ENCODE measurements at regions not wholly inside any gene's neighbourhood (a gene's known extent, or its start where the extent isn't known, plus 50 kb on each side); places are given as distances from the start of the nearest gene placed in this dataset.

- DNase-seq (ENCODE audit: low spot score), result no peak
Measured at GRCh38 chr2:19235308-19235707, 123.1 kb downstream of the OSR1 start.

GRCh38 chr2:19232312-19232711 is 126.1 kb downstream of the OSR1 start:
- DNase-seq (ENCODE audit: low spot score), result no peak

- no peak for DNase-seq (ENCODE audit: low spot score)
Measured at GRCh38 chr2:19231625-19232024, 126.8 kb downstream of the OSR1 start.

GRCh38 chr2:19230626-19231025 is 127.8 kb downstream of the OSR1 start:
- no peak for DNase-seq (ENCODE audit: low spot score)

- DNase-seq (ENCODE audit: low spot score), result no peak
Measured at GRCh38 chr2:19228715-19229114, 129.7 kb downstream of the OSR1 start.

GRCh38 chr2:19228181-19228593 is 130.2 kb downstream of the OSR1 start:
- no peak for DNase-seq (ENCODE audit: low spot score)

GRCh38 chr2:19226871-19227270 is 131.6 kb downstream of the OSR1 start:
- DNase-seq (ENCODE audit: low spot score), result no peak

- DNase-seq (ENCODE audit: low spot score), result no peak
Measured at GRCh38 chr2:19226386-19226785, 132.0 kb downstream of the OSR1 start.

- no peak for DNase-seq (ENCODE audit: low spot score)
Measured at GRCh38 chr2:19225931-19226330, 132.5 kb downstream of the OSR1 start.

- DNase-seq (ENCODE audit: low spot score), result no peak
Measured at GRCh38 chr2:19225126-19225525, 133.3 kb downstream of the OSR1 start.

GRCh38 chr2:19224486-19224885 is 133.9 kb downstream of the OSR1 start:
- DNase-seq (ENCODE audit: low spot score), result no peak

GRCh38 chr2:19224011-19224410 is 134.4 kb downstream of the OSR1 start:
- DNase-seq (ENCODE audit: low spot score), result no peak

- no peak for DNase-seq (ENCODE audit: low spot score)
Measured at GRCh38 chr2:19219060-19219459, 139.4 kb downstream of the OSR1 start.

- no peak for DNase-seq (ENCODE audit: low spot score)
Measured at GRCh38 chr2:19218166-19218565, 140.3 kb downstream of the OSR1 start.

GRCh38 chr2:19216676-19217602 is 141.5 kb downstream of the OSR1 start:
- no peak for DNase-seq (ENCODE audit: low spot score)

- DNase-seq (ENCODE audit: low spot score), result no peak
Measured at GRCh38 chr2:19216238-19216637, 142.2 kb downstream of the OSR1 start.

GRCh38 chr2:19214682-19215391 is 143.6 kb downstream of the OSR1 start:
- no peak for DNase-seq (ENCODE audit: low spot score)

- DNase-seq (ENCODE audit: low spot score), result no peak
Measured at GRCh38 chr2:19209575-19210341, 148.7 kb downstream of the OSR1 start.

- DNase-seq (ENCODE audit: low spot score), result no peak
Measured at GRCh38 chr2:19208479-19209199, 149.8 kb downstream of the OSR1 start.

GRCh38 chr2:19207452-19207851 is 151.0 kb downstream of the OSR1 start:
- DNase-seq (ENCODE audit: low spot score), result no peak

GRCh38 chr2:19205983-19206533 is 152.4 kb downstream of the OSR1 start:
- no peak for DNase-seq (ENCODE audit: low spot score)

GRCh38 chr2:19203866-19204265 is 154.6 kb downstream of the OSR1 start:
- DNase-seq (ENCODE audit: low spot score), result no peak

Data from RKO (cell line).